Tibial artery (tissue), 4 donors: ENCODE measurements at regions not wholly inside any gene's neighbourhood (a gene's known extent, or its start where the extent isn't known, plus 50 kb on each side); places are given as distances from the start of the nearest gene placed in this dataset.
"Not testable (repeated sequence)": the region's sequence is repeated elsewhere in the genome, so short reads cannot be mapped to it uniquely, and the experiment has no call there.

Source experiments
- DNase-seq, 2 donors: peaks; one replicate each; pipeline ENCODE4 v3.0.0-alpha.2; 2019
- H3K27ac ChIP-seq, 2 donors: fragments of 200-600 bp; sonication (generic) in 1 of 2; 1 replicate in 1 of 2; 2 replicates in 1 of 2; pipeline ENCODE4 v1.5.1; 2018 to 2019; ENCODE audit warnings: mild to moderate bottlenecking in 1 of 2
- H3K27me3 ChIP-seq, 2 donors: fragments of 200-600 bp; sonication (generic) in 1 of 2; one replicate each; pipeline versions ENCODE4 v1.5.1 to v1.6.0; 2016 to 2019
- H3K36me3 ChIP-seq, 3 donors: fragments of 200-600 bp; sonication (generic) in 2 of 3; one replicate each; pipeline ENCODE4 v1.5.1; 2016 to 2019; ENCODE audit warnings: mild to moderate bottlenecking in 2 of 3
- H3K4me1 ChIP-seq, 4 donors: fragments of 200-600 bp; sonication (generic) in 2 of 4; 1 replicate in 3 of 4; 2 replicates in 1 of 4; pipeline ENCODE4 v1.5.1; 2016 to 2019
- H3K4me3 ChIP-seq, 2 donors: fragments of 200-600 bp; sonication (generic) in 1 of 2; 1 replicate in 1 of 2; 2 replicates in 1 of 2; pipeline ENCODE4 v1.5.1; 2018 to 2019; ENCODE audit warnings: mild to moderate bottlenecking in 2 of 2
- H3K9me3 ChIP-seq, 3 donors: fragments of 200-600 bp; sonication (generic) in 1 of 3; one replicate each; pipeline ENCODE4 v1.5.1; 2016 to 2019
- intact Hi-C: fragments of 100-400 bp; cut with DNase I; formaldehyde crosslinking; loops from one replicate; pipeline ENCODE4 v1.15.0; 2023; ENCODE audit warnings: low total_unique reads
- TF ChIP-seq, protein P1 (sequence below), 2 experiments: fragments of 200-600 bp in 1 of 2; fragments of 450-650 bp in 1 of 2; IDR thresholded peaks; one replicate each; pipeline ENCODE4 v1.5.1; 2017 to 2019; ENCODE audit warnings: antibody characterized with exemption in 2 of 2, mild to moderate bottlenecking in 1 of 2, moderate library complexity in 1 of 2

GRCh38 chr11:92168936-92169335 is 55.7 kb upstream of the FAT3 start:
- TF ChIP-seq, protein P1, sequence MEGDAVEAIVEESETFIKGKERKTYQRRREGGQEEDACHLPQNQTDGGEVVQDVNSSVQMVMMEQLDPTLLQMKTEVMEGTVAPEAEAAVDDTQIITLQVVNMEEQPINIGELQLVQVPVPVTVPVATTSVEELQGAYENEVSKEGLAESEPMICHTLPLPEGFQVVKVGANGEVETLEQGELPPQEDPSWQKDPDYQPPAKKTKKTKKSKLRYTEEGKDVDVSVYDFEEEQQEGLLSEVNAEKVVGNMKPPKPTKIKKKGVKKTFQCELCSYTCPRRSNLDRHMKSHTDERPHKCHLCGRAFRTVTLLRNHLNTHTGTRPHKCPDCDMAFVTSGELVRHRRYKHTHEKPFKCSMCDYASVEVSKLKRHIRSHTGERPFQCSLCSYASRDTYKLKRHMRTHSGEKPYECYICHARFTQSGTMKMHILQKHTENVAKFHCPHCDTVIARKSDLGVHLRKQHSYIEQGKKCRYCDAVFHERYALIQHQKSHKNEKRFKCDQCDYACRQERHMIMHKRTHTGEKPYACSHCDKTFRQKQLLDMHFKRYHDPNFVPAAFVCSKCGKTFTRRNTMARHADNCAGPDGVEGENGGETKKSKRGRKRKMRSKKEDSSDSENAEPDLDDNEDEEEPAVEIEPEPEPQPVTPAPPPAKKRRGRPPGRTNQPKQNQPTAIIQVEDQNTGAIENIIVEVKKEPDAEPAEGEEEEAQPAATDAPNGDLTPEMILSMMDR (IDR thresholded peaks at IDR 0.05), result no peak
- intact Hi-C loops, result no loop called here
- no peak for DNase-seq
- no peak overlapping the region for H3K27ac ChIP-seq
- no peaks in the 10 kb centered on the region for H3K27me3 ChIP-seq
- H3K36me3 ChIP-seq, result no peaks in the 10 kb centered on the region
- no peak overlapping the region for H3K4me3 ChIP-seq
- H3K9me3 ChIP-seq, result no peaks in the 10 kb centered on the region
- no peaks in the 10 kb centered on the region for H3K4me1 ChIP-seq

GRCh38 chr11:92167571-92167970 is 57.0 kb upstream of the FAT3 start:
- intact Hi-C loops, result no loop called here
- Histone ChIP-seq H3K4me1 (no peaks in the 10 kb centered on the region), H3K27me3 (no peaks in the 10 kb centered on the region), H3K9me3 (no peaks in the 10 kb centered on the region), H3K4me3 (no peak overlapping the region), H3K27ac (no peak overlapping the region), H3K36me3 (no peaks in the 10 kb centered on the region)
- TF ChIP-seq, protein P1 (IDR thresholded peaks at IDR 0.05), result no peak
- no peak for DNase-seq

- intact Hi-C loops, result no loop called here
- Histone ChIP-seq H3K9me3 (no peaks in the 10 kb centered on the region), H3K4me3 (no peak overlapping the region), H3K27me3 (no peaks in the 10 kb centered on the region), H3K4me1 (no peaks in the 10 kb centered on the region), H3K36me3 (no peaks in the 10 kb centered on the region), H3K27ac (no peak overlapping the region)
- no peak for DNase-seq
- TF ChIP-seq, protein P1 (IDR thresholded peaks at IDR 0.05), result no peak
Observed at GRCh38 chr11:92166335-92166734, 58.3 kb upstream of the FAT3 start.

- Histone ChIP-seq H3K9me3 (no peaks in the 10 kb centered on the region), H3K27me3 (no peaks in the 10 kb centered on the region), H3K27ac (no peak overlapping the region), H3K4me1 (no peaks in the 10 kb centered on the region), H3K4me3 (no peak overlapping the region), H3K36me3 (no peaks in the 10 kb centered on the region)
- intact Hi-C loops, result no loop called here
- DNase-seq, result no peak
- TF ChIP-seq, protein P1 (IDR thresholded peaks at IDR 0.05), result no peak
Observed at GRCh38 chr11:92163879-92164278, 60.7 kb upstream of the FAT3 start.

GRCh38 chr11:92162776-92163175 is 61.8 kb upstream of the FAT3 start:
- TF ChIP-seq, protein P1 (IDR thresholded peaks at IDR 0.05), result no peak
- Histone ChIP-seq H3K4me3 (no peak overlapping the region), H3K36me3 (no peaks in the 10 kb centered on the region), H3K4me1 (no peaks in the 10 kb centered on the region), H3K27me3 (no peaks in the 10 kb centered on the region), H3K9me3 (no peaks in the 10 kb centered on the region), H3K27ac (no peak overlapping the region)
- DNase-seq, result no peak
- intact Hi-C loops, result no loop called here

DNA sequence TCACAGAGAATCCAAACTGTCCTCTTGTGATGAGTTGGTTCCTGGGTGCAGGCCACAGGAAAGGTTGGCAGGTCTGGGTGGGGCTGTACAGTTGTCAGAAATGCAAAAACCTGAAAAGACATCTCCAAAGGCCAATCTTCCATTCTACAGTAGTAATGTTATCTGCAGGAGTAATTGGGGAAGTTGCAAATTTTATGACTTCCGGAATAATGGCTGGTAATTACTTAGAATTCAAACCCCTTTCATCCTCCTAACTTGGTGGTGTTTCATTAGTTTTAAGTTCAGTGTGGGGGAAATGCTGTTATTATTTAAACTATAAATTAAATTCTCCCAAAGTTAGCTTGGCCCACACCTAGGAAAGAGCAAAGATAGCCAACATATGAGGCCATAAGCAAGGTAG is 64.7 kb upstream of the FAT3 start:
- Histone ChIP-seq H3K4me1 (no peaks in the 10 kb centered on the region), H3K27ac (no peak overlapping the region), H3K27me3 (no peaks in the 10 kb centered on the region), H3K36me3 (no peaks in the 10 kb centered on the region), H3K9me3 (no peaks in the 10 kb centered on the region), H3K4me3 (no peak overlapping the region)
- TF ChIP-seq, protein P1 (IDR thresholded peaks at IDR 0.05), result no peak
- DNase-seq, result no peak
- intact Hi-C loops, result no loop called here

- H3K27ac ChIP-seq, H3K9me3 ChIP-seq, DNase-seq, intact Hi-C loops, H3K4me3 ChIP-seq, H3K36me3 ChIP-seq, H3K27me3 ChIP-seq, H3K4me1 ChIP-seq: not testable (repeated sequence)
Observed at GRCh38 chr11:92157390-92157789, 67.2 kb upstream of the FAT3 start.
